Panc1 (cell line): ENCODE measurements at regions not wholly inside any gene's neighbourhood (a gene's known extent, or its start where the extent isn't known, plus 50 kb on each side); places are given as distances from the start of the nearest gene placed in this dataset.

ENCODE experiments used
- ATAC-seq: fragments of 200-7000 bp; cut with Tn5 transposase; 2 replicates; pipeline ENCODE4 v1.9.1; 2020; ENCODE audit warnings: mild to moderate bottlenecking, moderate library complexity
- BruUV-seq: library from RNA; stranded (reverse); fragments of 400-500 nt; replicated peaks from 2 replicates; lab custom pipeline; 2021; lab: Mats Ljungman, UMichigan
- CTCF ChIA-PET: fragments of 300-600 bp; sonication (Branson Sonifier 250); formaldehyde crosslinking; loops from one replicate; lab custom pipeline; 2022; ENCODE audit warnings: antibody characterized with exemption; lab: Charles Lee
- POLR2A ChIA-PET: fragments of 300-600 bp; sonication (Branson Sonifier 250); formaldehyde crosslinking; loops from one replicate; lab custom pipeline; 2022; ENCODE audit warnings: antibody characterized with exemption; lab: Charles Lee
- DNase-seq: peaks from one replicate; pipeline ENCODE4 v3.0.0-alpha.2; 2010; ENCODE audit warnings: low read depth, low spot score
- H3K27ac ChIP-seq: 2 replicates; pipeline ENCODE4 v1.5.1; 2011; ENCODE audit warnings: mild to moderate bottlenecking, low read length, inconsistent platforms
- H3K27me3 ChIP-seq: fragments of 200-500 bp; sonication (Bioruptor generic); 2 replicates; pipeline ENCODE4 v1.6.0; 2014; ENCODE audit warnings: low read length, inconsistent platforms; ENCODE audit not compliant: control insufficient read depth, insufficient read depth
- H3K36me3 ChIP-seq: fragments of 200-500 bp; sonication (Bioruptor generic); 2 replicates; pipeline ENCODE4 v1.5.1; 2014; ENCODE audit warnings: inconsistent platforms, mild to moderate bottlenecking, low read length, moderate library complexity; ENCODE audit not compliant: control insufficient read depth, insufficient read depth
- H3K4me1 ChIP-seq: 2 replicates; pipeline ENCODE4 v1.5.1; 2011; ENCODE audit warnings: inconsistent platforms, mild to moderate bottlenecking, low read length, moderate library complexity; ENCODE audit not compliant: control insufficient read depth, insufficient read depth
- H3K4me3 ChIP-seq, 2 experiments: 2 replicates each; pipeline ENCODE4 v1.5.1; 2011 to 2012; ENCODE audit warnings: low read depth in 2 of 2, low read length in 2 of 2, mild to moderate bottlenecking in 2 of 2, inconsistent platforms in 1 of 2, moderate library complexity in 1 of 2
- H3K9me3 ChIP-seq: fragments of 200-500 bp; sonication (Bioruptor generic); 2 replicates; pipeline ENCODE4 v1.5.1; 2014; ENCODE audit warnings: low read depth, mild to moderate bottlenecking, inconsistent platforms, low read length, moderate library complexity; ENCODE audit not compliant: control insufficient read depth, insufficient read depth
- CTCF ChIP-seq: fragments of 450-650 bp; IDR thresholded peaks from 2 replicates; pipeline ENCODE4 v1.5.1; 2017; ENCODE audit warnings: mild to moderate bottlenecking
- POLR2AphosphoS5 ChIP-seq: IDR thresholded peaks from 2 replicates; pipeline ENCODE4 v1.6.1; 2012; ENCODE audit warnings: mild to moderate bottlenecking, low read depth, low read length, moderate library complexity
- SIN3A ChIP-seq: IDR thresholded peaks from 2 replicates; pipeline ENCODE4 v1.6.1; 2012; ENCODE audit warnings: low read depth, mild to moderate bottlenecking, low read length, moderate library complexity, borderline replicate concordance; ENCODE audit not compliant: insufficient read depth
- TCF7L2 ChIP-seq: IDR thresholded peaks from 2 replicates; pipeline ENCODE4 v1.6.1; 2011; ENCODE audit warnings: mild to moderate bottlenecking, low read depth, low read length, inconsistent platforms
- in situ Hi-C: cut with HindIII; loops from 2 replicates; pipeline ENCODE4 v1.10.0; 2016; ENCODE audit warnings: low sequenced_read_pairs, low pct_unique_long_range_greater_than_20kb
- intact Hi-C: fragments of 100-400 bp; cut with micrococcal nuclease; formaldehyde crosslinking; loops from one replicate; pipeline ENCODE4 v1.10.0; 2022; ENCODE audit not compliant: unreplicated experiment
- TF ChIP-seq, protein P1 (sequence below), 2 experiments: IDR thresholded peaks; 2 replicates each; pipeline ENCODE4 v1.6.1; 2011 to 2012; ENCODE audit warnings: low read depth in 2 of 2, control low read depth in 1 of 2, low read length in 1 of 2, mild to moderate bottlenecking in 1 of 2, moderate library complexity in 1 of 2; ENCODE audit not compliant: insufficient read depth in 1 of 2

DNA sequence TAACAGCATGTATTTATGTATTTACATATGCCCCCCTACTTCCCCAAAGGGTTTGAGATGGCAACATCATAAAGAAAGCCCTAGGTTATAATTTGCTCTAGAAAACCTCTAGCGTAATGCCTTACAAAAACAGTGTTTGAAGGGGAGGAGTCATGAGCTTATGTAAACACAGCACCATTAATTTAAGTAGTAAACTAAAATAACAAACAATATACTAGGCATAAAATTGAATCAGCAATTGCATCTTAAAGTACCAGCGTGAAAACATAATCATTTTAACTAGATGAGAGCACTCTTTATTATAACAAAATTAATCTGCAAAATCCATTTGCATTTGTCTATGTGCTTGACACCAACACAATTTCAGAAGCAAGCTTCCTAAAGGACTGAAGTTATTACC lies 507.2 kb upstream of the NRP1 start:
- BruUV-seq, result no TSS peak
- DNase-seq, result no peak
- no peak overlapping the region for H3K27ac ChIP-seq
- ATAC-seq, result no peak
- no peaks in the 10 kb centered on the region for H3K9me3 ChIP-seq
- H3K4me1 ChIP-seq, result no peaks in the 10 kb centered on the region
- intact Hi-C loops (no loop called here), in situ Hi-C loops (no loop called here)
- no peak for TF ChIP-seq TCF7L2
- TF ChIP-seq, protein P1, sequence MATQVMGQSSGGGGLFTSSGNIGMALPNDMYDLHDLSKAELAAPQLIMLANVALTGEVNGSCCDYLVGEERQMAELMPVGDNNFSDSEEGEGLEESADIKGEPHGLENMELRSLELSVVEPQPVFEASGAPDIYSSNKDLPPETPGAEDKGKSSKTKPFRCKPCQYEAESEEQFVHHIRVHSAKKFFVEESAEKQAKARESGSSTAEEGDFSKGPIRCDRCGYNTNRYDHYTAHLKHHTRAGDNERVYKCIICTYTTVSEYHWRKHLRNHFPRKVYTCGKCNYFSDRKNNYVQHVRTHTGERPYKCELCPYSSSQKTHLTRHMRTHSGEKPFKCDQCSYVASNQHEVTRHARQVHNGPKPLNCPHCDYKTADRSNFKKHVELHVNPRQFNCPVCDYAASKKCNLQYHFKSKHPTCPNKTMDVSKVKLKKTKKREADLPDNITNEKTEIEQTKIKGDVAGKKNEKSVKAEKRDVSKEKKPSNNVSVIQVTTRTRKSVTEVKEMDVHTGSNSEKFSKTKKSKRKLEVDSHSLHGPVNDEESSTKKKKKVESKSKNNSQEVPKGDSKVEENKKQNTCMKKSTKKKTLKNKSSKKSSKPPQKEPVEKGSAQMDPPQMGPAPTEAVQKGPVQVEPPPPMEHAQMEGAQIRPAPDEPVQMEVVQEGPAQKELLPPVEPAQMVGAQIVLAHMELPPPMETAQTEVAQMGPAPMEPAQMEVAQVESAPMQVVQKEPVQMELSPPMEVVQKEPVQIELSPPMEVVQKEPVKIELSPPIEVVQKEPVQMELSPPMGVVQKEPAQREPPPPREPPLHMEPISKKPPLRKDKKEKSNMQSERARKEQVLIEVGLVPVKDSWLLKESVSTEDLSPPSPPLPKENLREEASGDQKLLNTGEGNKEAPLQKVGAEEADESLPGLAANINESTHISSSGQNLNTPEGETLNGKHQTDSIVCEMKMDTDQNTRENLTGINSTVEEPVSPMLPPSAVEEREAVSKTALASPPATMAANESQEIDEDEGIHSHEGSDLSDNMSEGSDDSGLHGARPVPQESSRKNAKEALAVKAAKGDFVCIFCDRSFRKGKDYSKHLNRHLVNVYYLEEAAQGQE (IDR thresholded peaks at IDR 0.05; ENCODE audit: insufficient read depth in 1 of 2, low read depth in 2 of 2, low read length in 1 of 2), result no peak
- no peak for TF ChIP-seq POLR2AphosphoS5
- TF ChIP-seq CTCF, result no peak
- TF ChIP-seq SIN3A, result no peak
- H3K27me3 ChIP-seq, result no peaks in the 10 kb centered on the region
- CTCF ChIA-PET, result no interaction called here
- POLR2A ChIA-PET, result no interaction called here
- H3K4me3 ChIP-seq, result no peak overlapping the region
- H3K36me3 ChIP-seq, result no peaks in the 10 kb centered on the region

DNA sequence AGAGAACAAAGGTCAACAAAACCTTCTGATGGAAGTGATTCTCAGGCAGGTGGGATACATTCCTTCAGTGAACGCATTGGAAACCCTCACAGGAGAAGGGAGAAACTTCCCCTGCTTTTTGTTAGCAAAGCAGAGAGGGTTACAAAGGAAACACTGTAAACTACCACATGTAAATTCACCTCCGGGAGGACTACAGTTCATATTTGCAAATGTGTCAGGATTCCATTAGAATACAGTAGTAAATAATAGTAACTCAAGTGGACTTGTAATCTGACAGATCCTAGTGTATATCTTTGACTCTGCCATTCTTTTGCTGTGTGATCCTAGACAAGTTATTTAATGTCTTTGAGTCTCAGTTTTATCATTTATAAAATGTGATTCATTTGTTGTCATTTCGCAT lies 504.3 kb upstream of the NRP1 start:
- in situ Hi-C loops, result no loop called here
- BruUV-seq, result no TSS peak

More for the DNA sequence above, 504.3 kb upstream of the NRP1 start:
- ChIA-PET CTCF (no interaction called here), POLR2A (no interaction called here)
- Histone ChIP-seq H3K9me3 (no peaks in the 10 kb centered on the region), H3K27ac (no peak overlapping the region), H3K36me3 (no peaks in the 10 kb centered on the region), H3K4me3 (no peak overlapping the region), H3K4me1 (no peaks in the 10 kb centered on the region), H3K27me3 (no peaks in the 10 kb centered on the region)
- TF ChIP-seq TCF7L2, result no peak
- TF ChIP-seq, protein P1 (IDR thresholded peaks at IDR 0.05; ENCODE audit: insufficient read depth in 1 of 2, low read depth in 2 of 2, low read length in 1 of 2), result no peak
- TF ChIP-seq CTCF, result no peak
- no peak for TF ChIP-seq SIN3A
- no peak for TF ChIP-seq POLR2AphosphoS5
- no peak for ATAC-seq
- intact Hi-C loops, result no loop called here
- no peak for DNase-seq
